Bone marrow (tissue), 2 donors: ENCODE measurements at regions not wholly inside any gene's neighbourhood (a gene's known extent, or its start where the extent isn't known, plus 50 kb on each side); places are given as distances from the start of the nearest gene placed in this dataset.
"Not testable (repeated sequence)": the region's sequence is repeated elsewhere in the genome, so short reads cannot be mapped to it uniquely, and the experiment has no call there.

Source experiments
- DNase-seq, 2 donors: peaks; one replicate each; lab custom pipeline; 2025; lab: John Stamatoyannopoulos, UW

GRCh38 chrX:123086768-123087167 is 97.3 kb upstream of the GRIA3 start:
- DNase-seq: no peak

DNA sequence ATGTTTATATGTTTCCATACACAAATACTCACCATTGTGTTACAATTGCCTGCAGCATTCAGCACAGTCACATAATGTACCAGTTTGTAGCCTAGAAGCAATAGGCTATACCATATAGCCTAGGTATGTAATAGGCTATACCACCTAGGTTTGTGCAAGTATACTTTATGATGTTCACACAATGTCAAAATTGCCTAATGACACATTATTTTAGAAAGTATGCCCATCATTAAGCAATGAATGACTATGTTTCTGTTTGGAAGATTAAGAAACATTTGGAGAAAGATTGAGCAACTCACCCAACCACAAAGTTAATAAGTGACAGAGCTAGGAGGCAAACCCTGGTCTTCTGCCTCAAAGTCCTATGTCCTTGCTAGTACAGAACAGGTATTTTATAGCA is 96.8 kb upstream of the GRIA3 start:
- no peak for DNase-seq

GRCh38 chrX:123088331-123088730 is 95.7 kb upstream of the GRIA3 start:
- DNase-seq: no peak

DNA sequence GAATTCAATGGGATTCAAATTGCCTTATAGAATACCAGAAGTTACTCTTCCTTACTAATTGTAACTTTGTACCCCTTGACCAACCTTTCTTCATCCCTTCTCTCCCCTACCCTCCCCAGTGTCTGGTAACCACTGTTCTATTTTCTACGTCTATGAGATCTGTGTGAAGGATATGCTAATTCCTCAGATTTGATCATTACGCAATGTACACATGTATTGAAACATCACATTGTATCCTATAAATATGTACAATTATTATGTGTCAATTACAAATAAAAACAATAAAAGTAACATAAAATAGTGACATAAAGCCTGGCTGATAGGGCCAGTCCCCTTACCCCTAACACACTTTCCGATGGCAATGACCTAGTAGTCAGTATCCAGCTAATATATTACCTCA is 95.1 kb upstream of the GRIA3 start:
- DNase-seq: no peak

DNA sequence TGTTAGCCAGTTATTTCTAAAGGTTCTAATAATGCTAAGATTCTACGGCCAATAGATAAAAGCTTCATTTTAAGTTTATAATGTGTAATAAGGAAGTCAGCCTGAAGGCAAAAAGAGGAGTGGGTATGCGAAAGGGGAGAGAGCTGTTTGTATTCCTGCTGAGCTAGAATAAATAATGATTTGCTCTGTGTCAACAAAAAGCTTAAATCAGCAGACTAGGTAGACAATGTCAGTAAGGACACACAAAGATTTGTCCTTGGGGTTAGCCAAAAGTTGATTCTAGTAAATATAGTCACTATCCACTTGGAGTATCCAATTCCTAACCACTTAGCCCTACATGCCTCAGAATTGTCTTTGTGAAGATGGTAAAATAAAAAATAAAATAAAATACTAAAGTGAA is 90.3 kb upstream of the GRIA3 start:
- DNase-seq: no peak

- no peak for DNase-seq
These were observed 75.3 kb upstream of the GRIA3 start for GRCh38 chrX:123108513-123109427.

GRCh38 chrX:123121241-123121640 is 62.8 kb upstream of the GRIA3 start:
- DNase-seq: no peak

GRCh38 chrX:123129805-123130204 is 54.3 kb upstream of the GRIA3 start:
- DNase-seq: not testable (repeated sequence)
